ENCODE measurements at regions not wholly inside any gene's neighbourhood (a gene's known extent, or its start where the extent isn't known, plus 50 kb on each side); places are given as distances from the start of the nearest gene placed in this dataset.

DNA sequence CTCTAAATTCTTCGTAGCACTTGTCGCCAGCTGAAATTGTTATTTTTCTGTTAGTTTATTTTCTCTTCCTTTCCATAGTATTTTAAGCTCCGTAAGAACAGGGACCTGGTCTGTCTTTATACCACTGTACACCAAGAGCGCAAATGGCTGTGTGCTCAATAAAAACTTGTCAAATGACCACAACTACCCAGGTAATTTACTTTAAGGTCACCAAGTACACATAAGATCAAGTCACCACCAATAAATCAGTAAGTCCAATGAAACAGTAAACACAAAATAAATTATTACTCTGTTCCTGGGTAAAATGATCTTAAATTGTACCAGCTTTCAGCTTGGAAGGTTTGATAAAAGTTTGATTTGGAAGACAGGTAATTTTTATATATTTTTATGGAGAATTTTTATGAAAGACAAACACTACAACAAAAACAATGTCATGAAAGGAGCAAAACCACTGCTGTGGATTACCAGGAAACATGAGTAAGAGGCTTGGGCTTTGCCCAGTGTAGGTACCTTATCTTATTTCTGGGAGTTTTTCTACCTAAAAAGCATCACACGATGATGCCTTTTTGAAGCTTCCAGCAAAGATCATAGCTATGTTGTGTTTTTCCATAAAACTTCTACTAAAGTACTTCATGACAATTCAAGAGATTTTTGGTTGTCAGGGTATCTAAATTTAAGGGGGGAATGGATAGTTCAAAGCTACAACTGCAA, 406.8 kb downstream of the SHQ1 start:
- H3K27me3 ChIP-seq (replicated peaks; ENCODE audit: control insufficient read depth, insufficient read depth, low read length) = no peaks in the 10 kb centered on the region
- TF ChIP-seq, protein P1, sequence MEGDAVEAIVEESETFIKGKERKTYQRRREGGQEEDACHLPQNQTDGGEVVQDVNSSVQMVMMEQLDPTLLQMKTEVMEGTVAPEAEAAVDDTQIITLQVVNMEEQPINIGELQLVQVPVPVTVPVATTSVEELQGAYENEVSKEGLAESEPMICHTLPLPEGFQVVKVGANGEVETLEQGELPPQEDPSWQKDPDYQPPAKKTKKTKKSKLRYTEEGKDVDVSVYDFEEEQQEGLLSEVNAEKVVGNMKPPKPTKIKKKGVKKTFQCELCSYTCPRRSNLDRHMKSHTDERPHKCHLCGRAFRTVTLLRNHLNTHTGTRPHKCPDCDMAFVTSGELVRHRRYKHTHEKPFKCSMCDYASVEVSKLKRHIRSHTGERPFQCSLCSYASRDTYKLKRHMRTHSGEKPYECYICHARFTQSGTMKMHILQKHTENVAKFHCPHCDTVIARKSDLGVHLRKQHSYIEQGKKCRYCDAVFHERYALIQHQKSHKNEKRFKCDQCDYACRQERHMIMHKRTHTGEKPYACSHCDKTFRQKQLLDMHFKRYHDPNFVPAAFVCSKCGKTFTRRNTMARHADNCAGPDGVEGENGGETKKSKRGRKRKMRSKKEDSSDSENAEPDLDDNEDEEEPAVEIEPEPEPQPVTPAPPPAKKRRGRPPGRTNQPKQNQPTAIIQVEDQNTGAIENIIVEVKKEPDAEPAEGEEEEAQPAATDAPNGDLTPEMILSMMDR (IDR thresholded peaks at IDR 0.05; ENCODE audit: insufficient read depth, low read length, poor library complexity, severe bottlenecking) = no peak
- DNase-seq (ENCODE audit: extremely low read depth, insufficient read length) = no peak
- no peaks in the 10 kb centered on the region for H3K36me3 ChIP-seq (ENCODE audit: control insufficient read depth, insufficient read depth, low read length)
- no peak overlapping the region for H3K4me3 ChIP-seq (replicated peaks; ENCODE audit: low read depth, low read length)

DNA sequence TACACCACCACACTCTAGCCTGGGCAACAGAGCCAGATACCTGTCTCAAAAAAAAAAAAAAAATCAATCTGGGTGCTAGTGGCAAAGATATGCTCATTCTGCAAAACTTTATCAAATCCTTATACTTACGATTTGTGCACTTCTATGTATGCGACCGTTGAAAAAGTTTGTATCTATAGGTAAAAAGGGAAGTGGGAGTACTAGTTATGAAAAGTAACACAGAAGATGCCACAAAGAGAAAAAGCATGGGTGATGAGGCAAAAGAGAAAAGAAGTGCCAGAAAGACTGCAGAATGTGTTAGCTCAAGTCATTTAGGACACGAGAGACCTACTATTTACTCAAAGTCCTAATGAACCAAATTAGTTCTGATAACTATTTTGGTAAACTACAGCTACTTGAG, 407.8 kb downstream of the SHQ1 start:
- peak; percentile 46 for DNase-seq (ENCODE audit: extremely low read depth, insufficient read length)
- no peaks in the 10 kb centered on the region for H3K27me3 ChIP-seq (replicated peaks; ENCODE audit: control insufficient read depth, insufficient read depth, low read length)
- TF ChIP-seq, protein P1 (IDR thresholded peaks at IDR 0.05; ENCODE audit: insufficient read depth, low read length, poor library complexity, severe bottlenecking) = no peak
- no peak overlapping the region for H3K4me3 ChIP-seq (replicated peaks; ENCODE audit: low read depth, low read length)
- no peaks in the 10 kb centered on the region for H3K36me3 ChIP-seq (ENCODE audit: control insufficient read depth, insufficient read depth, low read length)

DNA sequence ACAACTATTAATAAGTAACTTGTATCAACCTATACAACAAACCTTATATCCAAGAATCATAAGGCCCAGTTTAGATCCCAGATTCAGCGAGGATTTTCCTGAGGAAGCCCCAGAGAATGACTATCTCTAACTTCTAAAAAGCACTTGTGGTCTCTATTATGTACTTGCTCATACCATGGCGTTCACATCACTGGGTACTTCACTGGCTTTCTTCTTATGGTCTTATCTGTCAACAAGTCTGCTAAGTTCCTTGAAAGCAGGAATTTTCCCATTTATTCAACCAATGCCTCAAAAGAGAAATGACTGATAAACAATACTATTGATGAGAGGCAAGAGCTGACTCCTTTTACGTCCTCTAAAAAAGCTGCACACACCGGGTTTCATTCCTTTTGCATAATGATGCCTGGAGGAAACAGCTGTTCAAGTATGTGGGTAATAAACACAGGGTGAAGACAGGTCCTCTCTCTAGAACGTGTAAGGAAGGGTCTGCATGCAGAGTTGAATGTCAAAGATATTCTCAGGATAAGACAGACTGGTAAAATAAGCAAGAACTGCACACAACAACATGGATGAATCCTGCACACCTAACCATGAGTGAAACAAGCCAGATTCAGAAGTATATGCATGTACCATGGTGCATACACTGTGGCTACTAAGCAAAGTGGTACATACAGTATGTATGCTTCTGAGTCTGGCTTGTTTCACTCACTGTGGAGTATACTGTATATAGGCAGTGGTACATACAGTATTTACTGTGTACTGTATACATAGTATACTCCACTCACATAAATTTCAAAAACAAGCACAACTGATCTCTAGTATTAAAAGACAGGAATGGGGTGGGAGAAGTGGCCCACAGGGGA, 408.7 kb downstream of the SHQ1 start:
- no peak for DNase-seq (ENCODE audit: extremely low read depth, insufficient read length)
- no peak overlapping the region for H3K4me3 ChIP-seq (replicated peaks; ENCODE audit: low read depth, low read length)
- no peaks in the 10 kb centered on the region for H3K27me3 ChIP-seq (replicated peaks; ENCODE audit: control insufficient read depth, insufficient read depth, low read length)
- TF ChIP-seq, protein P1 (IDR thresholded peaks at IDR 0.05; ENCODE audit: insufficient read depth, low read length, poor library complexity, severe bottlenecking) = no peak
- H3K36me3 ChIP-seq (ENCODE audit: control insufficient read depth, insufficient read depth, low read length) = no peaks in the 10 kb centered on the region

DNA sequence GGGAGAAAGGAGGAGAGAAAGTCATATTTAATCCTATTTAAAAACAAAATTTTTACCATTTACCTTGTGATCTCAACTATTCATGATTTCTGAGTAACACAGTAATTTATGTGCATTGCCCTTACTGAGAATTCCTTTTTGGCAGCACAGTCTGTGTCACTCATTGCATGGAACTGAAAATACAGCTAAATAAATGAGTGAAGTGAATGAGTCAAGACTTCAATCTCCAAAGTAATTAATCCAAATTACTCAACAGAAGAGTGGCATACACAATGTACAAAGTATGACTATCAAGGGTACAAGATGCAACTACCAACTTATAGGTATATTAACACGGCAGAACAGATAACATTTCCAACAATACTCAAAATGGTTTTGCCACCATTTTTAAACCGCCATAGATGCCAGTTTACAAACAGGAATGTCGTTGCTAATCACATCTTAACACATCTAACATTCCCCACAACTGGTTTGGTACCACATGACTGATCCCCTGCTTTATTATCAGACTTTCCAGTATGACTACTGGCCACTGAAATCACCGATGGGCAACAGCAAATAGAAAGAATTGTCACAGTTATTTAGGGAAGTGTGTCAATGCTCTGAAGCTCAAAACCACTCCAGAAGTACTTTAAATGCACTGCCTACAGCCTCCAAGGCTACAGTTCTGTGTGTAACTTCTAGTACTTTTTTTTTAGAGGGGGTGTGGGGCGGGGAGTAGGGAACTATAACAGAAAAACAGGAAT, 410.4 kb downstream of the SHQ1 start:
- no peaks in the 10 kb centered on the region for H3K36me3 ChIP-seq (ENCODE audit: control insufficient read depth, insufficient read depth, low read length)
- no peak for DNase-seq (ENCODE audit: extremely low read depth, insufficient read length)
- H3K27me3 ChIP-seq (replicated peaks; ENCODE audit: control insufficient read depth, insufficient read depth, low read length) = no peaks in the 10 kb centered on the region
- TF ChIP-seq, protein P1 (IDR thresholded peaks at IDR 0.05; ENCODE audit: insufficient read depth, low read length, poor library complexity, severe bottlenecking) = no peak
- no peak overlapping the region for H3K4me3 ChIP-seq (replicated peaks; ENCODE audit: low read depth, low read length)

DNA sequence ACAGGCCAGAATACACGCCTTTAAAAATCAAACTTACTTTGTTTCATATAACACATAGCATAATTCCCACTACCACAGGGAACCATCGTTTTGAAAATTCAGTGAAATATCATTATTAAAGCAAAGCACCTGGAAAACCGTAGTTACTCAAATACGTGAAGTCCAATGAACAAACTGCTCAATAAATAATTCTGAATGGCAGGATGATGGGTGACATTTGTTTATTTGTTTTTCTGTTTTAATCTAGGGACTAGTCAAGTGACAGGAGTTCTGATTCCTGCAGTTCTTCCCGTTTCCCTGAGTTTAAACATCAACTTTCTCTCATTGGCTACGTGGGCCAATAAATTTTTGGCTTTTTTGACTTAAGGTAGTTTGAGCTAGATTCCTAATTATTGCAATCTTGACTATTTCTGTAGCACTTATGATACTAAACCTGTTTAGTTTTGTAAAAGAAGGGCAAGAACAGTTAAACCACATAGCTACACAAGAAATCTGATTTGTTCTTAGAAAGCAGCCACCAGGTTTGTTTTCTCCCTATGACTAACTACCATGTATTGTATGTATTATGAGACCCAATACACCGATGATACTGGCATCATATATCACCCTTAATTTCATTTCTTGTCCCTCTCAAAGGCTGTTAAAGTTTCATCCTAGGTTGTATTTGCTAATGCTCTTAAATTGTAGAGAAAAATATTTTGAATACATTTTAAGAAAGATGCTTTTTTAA, 411.2 kb downstream of the SHQ1 start:
- TF ChIP-seq, protein P1 (IDR thresholded peaks at IDR 0.05; ENCODE audit: insufficient read depth, low read length, poor library complexity, severe bottlenecking) = no peak
- Histone ChIP-seq H3K27me3 (replicated peaks; ENCODE audit: control insufficient read depth, insufficient read depth, low read length) (no peaks in the 10 kb centered on the region), H3K4me3 (replicated peaks; ENCODE audit: low read depth, low read length) (no peak overlapping the region), H3K36me3 (ENCODE audit: control insufficient read depth, insufficient read depth, low read length) (no peaks in the 10 kb centered on the region; the same call in 1 of the 2 replicates)
- no peak for DNase-seq (ENCODE audit: extremely low read depth, insufficient read length)
